ENCODE measurements at regions not wholly inside any gene's neighbourhood (a gene's known extent, or its start where the extent isn't known, plus 50 kb on each side); places are given as distances from the start of the nearest gene placed in this dataset.

GRCh38 chr2:19538411-19538963 is 180.1 kb upstream of the OSR1 start:
- H3K4me1 ChIP-seq (ENCODE audit: low read depth, poor library complexity, severe bottlenecking), result no peaks in the 10 kb centered on the region
- no peaks in the 10 kb centered on the region for H4K20me1 ChIP-seq (ENCODE audit: insufficient read depth)
- H3K27me3 ChIP-seq (ENCODE audit: insufficient read depth, low read depth), result no peaks in the 10 kb centered on the region
- no peaks in the 10 kb centered on the region for H3K36me3 ChIP-seq (ENCODE audit: insufficient read depth)
- H3K9ac ChIP-seq, result no peak overlapping the region
- H3K4me2 ChIP-seq, result no peak overlapping the region
- H3K27ac ChIP-seq, result no peak overlapping the region
- H3K4me3 ChIP-seq (IDR thresholded peaks at IDR 0.05; ENCODE audit: insufficient read depth, low read depth, low read length), result no peak overlapping the region
- no peak overlapping the region for H2AFZ ChIP-seq (ENCODE audit: low read depth)
- no peaks in the 10 kb centered on the region for H3K79me2 ChIP-seq (ENCODE audit: insufficient read depth, low read depth)
- TF ChIP-seq, protein P1, sequence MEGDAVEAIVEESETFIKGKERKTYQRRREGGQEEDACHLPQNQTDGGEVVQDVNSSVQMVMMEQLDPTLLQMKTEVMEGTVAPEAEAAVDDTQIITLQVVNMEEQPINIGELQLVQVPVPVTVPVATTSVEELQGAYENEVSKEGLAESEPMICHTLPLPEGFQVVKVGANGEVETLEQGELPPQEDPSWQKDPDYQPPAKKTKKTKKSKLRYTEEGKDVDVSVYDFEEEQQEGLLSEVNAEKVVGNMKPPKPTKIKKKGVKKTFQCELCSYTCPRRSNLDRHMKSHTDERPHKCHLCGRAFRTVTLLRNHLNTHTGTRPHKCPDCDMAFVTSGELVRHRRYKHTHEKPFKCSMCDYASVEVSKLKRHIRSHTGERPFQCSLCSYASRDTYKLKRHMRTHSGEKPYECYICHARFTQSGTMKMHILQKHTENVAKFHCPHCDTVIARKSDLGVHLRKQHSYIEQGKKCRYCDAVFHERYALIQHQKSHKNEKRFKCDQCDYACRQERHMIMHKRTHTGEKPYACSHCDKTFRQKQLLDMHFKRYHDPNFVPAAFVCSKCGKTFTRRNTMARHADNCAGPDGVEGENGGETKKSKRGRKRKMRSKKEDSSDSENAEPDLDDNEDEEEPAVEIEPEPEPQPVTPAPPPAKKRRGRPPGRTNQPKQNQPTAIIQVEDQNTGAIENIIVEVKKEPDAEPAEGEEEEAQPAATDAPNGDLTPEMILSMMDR (conservative IDR thresholded peaks at IDR 0.05; ENCODE audit: low read depth, low read length), result no peak

DNA sequence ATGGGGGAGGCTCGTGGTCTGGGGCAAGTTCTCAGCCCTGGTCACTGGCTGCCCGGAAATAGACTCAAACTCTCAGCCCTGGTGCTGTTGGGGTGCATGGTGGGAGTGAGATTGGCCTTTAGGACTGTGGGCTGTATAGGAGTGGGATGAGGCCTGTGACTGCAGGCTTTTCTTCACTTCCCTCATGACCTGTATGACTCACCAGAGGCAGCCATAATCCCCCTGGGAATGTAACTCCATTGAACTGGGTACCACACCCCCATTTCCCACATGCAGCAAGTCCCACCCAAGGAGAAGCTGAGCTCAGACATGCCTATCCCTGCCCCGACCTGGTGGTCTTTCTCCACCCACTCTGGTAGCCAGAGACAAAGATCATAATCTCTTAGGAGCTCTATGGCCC is 177.7 kb upstream of the OSR1 start:
- no peak overlapping the region for H3K27ac ChIP-seq

DNA sequence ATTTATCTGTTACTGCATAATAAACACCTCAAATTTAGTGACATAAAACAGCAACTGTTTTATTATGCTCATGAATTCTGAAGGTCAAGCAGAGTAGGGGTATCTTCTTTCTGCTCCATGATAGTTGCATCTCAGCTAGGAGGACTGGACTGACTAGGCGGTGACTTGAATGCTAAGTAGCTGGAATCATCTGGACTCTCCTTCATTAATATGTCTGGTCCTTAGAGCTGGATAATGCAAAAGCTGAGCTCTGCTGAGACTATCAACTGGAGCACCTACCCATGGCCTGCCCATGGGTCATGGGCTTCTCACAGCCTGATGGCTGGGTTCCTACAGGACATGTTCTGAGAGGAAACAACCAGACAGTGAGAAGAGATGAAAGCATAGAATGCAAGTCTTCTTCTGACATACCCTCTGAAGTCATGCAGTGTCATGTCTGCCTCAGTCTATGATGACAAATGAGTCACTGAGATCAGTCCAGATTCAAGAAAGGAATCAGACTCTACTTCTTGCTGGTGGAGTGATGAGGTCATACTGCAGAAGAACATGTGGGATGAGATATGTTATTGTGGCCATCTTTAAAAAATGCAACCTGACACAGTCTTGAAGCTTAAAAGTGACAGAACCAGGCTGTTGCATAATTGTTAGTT is 174.2 kb upstream of the OSR1 start:
- Histone ChIP-seq H3K4me2 (no peak overlapping the region), H3K36me3 (ENCODE audit: insufficient read depth) (no peaks in the 10 kb centered on the region), H3K9ac (no peak overlapping the region), H3K4me1 (ENCODE audit: low read depth, poor library complexity, severe bottlenecking) (no peaks in the 10 kb centered on the region), H4K20me1 (ENCODE audit: insufficient read depth) (no peaks in the 10 kb centered on the region), H3K27me3 (ENCODE audit: insufficient read depth, low read depth) (no peaks in the 10 kb centered on the region), H3K27ac (no peak overlapping the region), H2AFZ (ENCODE audit: low read depth) (no peak overlapping the region), H3K79me2 (ENCODE audit: insufficient read depth, low read depth) (no peaks in the 10 kb centered on the region), H3K4me3 (IDR thresholded peaks at IDR 0.05; ENCODE audit: insufficient read depth, low read depth, low read length) (no peak overlapping the region)
- TF ChIP-seq, protein P1 (conservative IDR thresholded peaks at IDR 0.05; ENCODE audit: low read depth, low read length), result no peak

More for the DNA sequence above, 177.7 kb upstream of the OSR1 start:
- H3K79me2 ChIP-seq (ENCODE audit: insufficient read depth, low read depth), result no peaks in the 10 kb centered on the region
- H3K4me1 ChIP-seq (ENCODE audit: low read depth, poor library complexity, severe bottlenecking), result no peaks in the 10 kb centered on the region
- TF ChIP-seq, protein P1 (conservative IDR thresholded peaks at IDR 0.05; ENCODE audit: low read depth, low read length), result no peak
- H3K36me3 ChIP-seq (ENCODE audit: insufficient read depth), result no peaks in the 10 kb centered on the region
- H2AFZ ChIP-seq (ENCODE audit: low read depth), result no peak overlapping the region
- no peaks in the 10 kb centered on the region for H3K27me3 ChIP-seq (ENCODE audit: insufficient read depth, low read depth)
- H3K9ac ChIP-seq, result no peak overlapping the region
- no peak overlapping the region for H3K4me3 ChIP-seq (IDR thresholded peaks at IDR 0.05; ENCODE audit: insufficient read depth, low read depth, low read length)
- H3K4me2 ChIP-seq, result no peak overlapping the region
- no peaks in the 10 kb centered on the region for H4K20me1 ChIP-seq (ENCODE audit: insufficient read depth)

GRCh38 chr2:19529677-19530076 is 171.3 kb upstream of the OSR1 start:
- Histone ChIP-seq H3K9ac (no peak overlapping the region), H3K4me3 (IDR thresholded peaks at IDR 0.05; ENCODE audit: insufficient read depth, low read depth, low read length) (no peak overlapping the region), H3K79me2 (ENCODE audit: insufficient read depth, low read depth) (no peaks in the 10 kb centered on the region), H3K36me3 (ENCODE audit: insufficient read depth) (no peaks in the 10 kb centered on the region), H3K4me2 (no peak overlapping the region), H4K20me1 (ENCODE audit: insufficient read depth) (no peaks in the 10 kb centered on the region), H3K27me3 (ENCODE audit: insufficient read depth, low read depth) (no peaks in the 10 kb centered on the region), H3K27ac (no peak overlapping the region), H2AFZ (ENCODE audit: low read depth) (no peak overlapping the region), H3K4me1 (ENCODE audit: low read depth, poor library complexity, severe bottlenecking) (no peaks in the 10 kb centered on the region)
- TF ChIP-seq, protein P1 (conservative IDR thresholded peaks at IDR 0.05; ENCODE audit: low read depth, low read length), result no peak

All from KMS-11 (cell line).